NCI-H1930 (cell line): ENCODE measurements at regions not wholly inside any gene's neighbourhood (a gene's known extent, or its start where the extent isn't known, plus 50 kb on each side); places are given as distances from the start of the nearest gene placed in this dataset.

ENCODE experiments used
- DNase-seq, 2 experiments: peaks; one replicate each; lab custom pipeline; 2025; lab: John Stamatoyannopoulos, UW

GRCh38 chr5:8907168-8907868 lies 638.6 kb downstream of the SEMA5A start:
- DNase-seq, result no peak

- no peak for DNase-seq
These were observed 637.7 kb downstream of the SEMA5A start for GRCh38 chr5:8908055-8908683.

DNA sequence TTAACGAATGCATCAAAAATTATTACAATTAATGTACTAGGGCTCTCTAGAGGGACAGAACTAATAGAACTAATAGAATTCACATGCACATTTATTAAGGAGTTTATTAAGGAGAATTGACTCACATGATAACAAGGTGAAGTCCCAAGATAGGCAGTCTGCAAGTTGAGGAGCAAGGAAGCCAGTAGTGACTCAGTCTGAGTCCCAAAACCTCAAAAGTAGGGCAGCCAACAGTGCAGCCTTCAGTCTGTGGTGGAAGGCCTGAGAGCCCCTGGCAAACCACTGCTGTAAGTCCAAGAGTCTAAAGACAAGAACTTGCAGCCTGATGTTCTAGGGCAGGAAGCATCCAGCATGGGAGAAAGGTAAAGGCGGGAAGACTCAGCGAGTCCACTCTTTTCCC lies 633.8 kb downstream of the SEMA5A start:
- DNase-seq, result no peak

DNA sequence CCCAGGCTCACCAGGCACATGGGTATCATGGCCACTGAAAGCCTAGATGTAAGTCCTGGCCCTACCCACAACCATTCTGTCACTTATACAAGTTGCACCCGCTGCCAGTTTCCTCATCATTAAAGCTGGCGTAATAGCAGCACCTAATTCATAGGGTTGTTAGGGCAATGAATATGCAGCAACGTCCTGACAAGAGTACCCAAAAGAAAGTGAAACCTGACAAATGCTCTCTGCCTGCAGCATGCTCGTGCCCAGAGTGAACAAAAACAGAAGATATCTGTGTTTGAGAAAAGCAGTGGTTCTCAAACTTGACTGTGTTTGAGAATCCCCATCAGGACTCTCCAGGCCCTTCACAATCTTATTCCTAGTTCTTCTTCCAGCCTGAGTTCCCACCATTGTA lies 632.4 kb downstream of the SEMA5A start:
- no peak for DNase-seq

DNA sequence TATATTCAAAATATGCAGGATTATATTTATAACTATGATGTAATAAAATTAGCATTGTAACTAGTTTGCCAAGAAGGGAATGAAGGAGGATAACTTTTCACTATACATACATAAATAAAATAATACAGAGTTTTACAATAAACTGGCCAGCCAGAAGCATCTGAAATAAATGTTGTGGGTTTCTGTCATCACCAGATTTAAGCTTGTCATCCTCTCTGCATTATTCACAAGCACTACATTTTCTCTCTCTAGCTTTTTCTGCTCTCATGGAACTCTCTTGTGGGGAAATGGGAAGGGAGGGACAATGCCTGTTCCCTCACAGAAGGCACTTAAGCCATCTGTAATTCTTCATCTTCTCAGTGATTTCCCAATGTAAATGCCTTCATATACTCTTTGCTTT lies 626.8 kb downstream of the SEMA5A start:
- DNase-seq, result no peak

DNA sequence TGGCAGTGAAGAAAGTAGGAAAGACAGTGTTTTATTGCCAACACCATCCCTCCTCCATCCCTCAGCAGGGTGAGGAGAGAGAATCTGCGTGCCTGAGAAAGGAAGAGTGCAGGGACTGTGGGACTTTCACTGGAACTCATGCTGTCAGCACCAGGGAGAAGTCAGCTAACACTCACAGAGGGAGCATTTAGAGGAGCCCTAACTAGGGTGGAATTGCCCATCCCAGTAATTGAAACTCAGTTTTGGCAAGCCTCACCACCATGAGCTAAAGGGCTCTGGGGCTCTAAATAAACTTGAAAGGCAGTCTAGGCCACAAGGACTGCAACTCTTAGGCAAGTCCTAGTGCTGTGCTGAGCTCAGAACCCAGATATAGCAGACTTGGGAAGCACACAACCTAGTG lies 622.3 kb downstream of the SEMA5A start:
- no peak for DNase-seq

DNA sequence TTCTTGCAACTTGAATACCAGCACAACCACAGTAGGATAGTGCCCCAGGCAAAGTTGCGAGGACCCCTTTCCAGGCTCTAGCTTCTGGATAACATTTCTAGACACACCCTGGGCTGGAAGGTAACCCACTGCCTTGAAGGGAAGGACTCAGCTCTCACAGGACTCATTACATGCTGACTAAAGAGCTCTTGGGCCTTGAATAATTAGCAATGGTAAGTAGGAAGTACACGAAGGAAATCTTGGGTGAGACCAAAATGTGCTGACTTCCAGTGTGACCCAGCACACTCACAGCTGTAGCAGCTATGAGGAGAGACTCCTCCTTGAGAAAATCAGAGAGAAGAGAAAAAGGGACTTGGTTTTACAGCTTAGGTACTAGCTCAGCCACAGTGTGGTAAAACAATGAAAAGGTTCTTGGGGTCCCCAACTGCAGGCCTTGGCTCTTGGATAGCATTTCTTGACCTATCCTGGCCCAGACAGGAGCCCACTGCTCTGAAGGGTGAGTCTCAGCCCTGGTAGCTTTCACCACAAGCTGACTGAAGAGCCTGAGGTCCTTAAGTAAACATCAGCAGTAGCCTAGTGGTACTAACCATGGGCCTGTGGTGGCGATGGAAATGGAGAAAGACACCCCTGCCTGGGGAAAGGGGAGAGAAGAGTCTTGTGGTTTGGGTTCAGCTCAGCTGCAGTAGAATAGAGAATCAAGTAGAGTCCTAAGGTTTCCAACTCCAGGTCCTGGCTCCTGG lies 621.7 kb downstream of the SEMA5A start:
- no peak for DNase-seq

DNA sequence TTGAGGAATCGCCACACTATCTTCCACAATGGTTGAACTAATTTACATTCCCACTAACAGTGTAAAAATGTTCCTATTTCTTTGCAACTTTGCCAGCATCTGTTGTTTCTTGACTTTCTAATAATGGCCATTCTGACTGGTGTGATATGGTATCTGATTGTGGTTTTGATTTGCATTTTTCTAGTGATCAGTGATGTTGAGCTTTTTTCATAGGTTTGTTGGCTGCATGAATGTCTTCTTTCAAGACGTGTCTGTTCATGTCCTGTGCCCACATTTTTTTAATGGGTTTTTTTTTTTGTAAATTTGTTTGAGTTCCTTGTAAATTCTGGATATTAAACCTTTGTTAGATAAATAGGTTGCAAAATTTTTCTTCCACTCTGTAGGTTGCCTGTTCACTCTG lies 615.9 kb downstream of the SEMA5A start:
- DNase-seq, result no peak

GRCh38 chr5:8934455-8934854 lies 611.4 kb downstream of the SEMA5A start:
- DNase-seq, result no peak

GRCh38 chr5:8940934-8941333 lies 604.9 kb downstream of the SEMA5A start:
- no peak for DNase-seq

GRCh38 chr5:8943301-8943700 lies 602.6 kb downstream of the SEMA5A start:
- no peak for DNase-seq

DNA sequence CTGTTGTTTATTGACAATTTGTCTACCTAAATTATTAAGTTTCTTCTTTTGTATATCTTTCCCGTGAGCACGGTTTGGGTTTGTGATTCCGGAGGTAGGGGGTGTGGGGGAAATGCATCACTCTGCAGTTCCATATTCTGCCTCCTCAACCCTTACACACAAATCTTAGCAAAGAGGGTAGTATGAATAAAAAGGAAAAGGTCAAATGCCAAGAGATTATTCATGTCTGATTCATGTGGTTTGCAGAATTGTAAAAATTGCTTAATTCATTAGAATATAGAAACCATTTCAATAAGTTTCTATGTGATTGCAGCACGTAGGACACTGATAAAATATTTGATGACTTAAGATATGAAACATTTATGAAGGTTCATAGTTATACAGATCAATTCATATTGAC lies 601.9 kb downstream of the SEMA5A start:
- no peak for DNase-seq

- no peak for DNase-seq
These were observed 599.9 kb downstream of the SEMA5A start for GRCh38 chr5:8945972-8946371.

DNA sequence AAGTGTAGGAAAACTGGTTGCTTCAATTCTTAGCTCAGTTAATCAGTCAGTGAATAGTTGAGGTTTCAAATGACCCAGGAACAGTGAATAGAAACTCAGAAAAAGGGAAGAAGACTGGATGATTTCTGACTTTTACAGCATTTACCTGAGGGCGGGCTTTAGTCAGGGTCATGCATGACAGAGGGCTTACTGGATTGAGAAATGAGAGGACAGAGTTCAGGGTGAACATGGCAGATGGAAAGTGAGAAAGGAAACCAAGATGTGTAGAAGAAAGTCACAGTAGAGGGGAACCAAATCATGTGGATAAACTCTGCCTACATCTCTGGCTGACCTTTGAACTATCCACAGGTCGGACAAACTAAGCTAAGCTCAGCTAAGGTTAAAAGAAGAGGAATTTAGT lies 596.0 kb downstream of the SEMA5A start:
- DNase-seq, result no peak

DNA sequence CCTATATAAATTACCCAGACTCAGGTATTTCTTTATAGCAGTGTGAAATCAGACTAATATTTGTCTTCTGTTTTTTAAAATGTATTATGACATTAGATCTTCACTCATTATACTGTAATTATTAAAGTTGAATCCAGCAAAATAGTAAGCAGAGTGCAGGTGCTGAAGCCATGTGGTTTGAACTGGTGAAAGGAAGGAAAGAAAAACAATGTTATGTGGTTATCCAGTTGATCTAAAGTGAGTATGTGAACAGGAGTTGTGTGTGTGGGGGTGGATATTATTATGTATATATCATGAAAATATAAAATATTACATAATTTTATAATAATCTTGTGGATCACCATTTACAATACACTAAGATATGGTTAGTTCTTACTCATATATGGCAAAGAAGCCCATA lies 593.7 kb downstream of the SEMA5A start:
- no peak for DNase-seq

DNA sequence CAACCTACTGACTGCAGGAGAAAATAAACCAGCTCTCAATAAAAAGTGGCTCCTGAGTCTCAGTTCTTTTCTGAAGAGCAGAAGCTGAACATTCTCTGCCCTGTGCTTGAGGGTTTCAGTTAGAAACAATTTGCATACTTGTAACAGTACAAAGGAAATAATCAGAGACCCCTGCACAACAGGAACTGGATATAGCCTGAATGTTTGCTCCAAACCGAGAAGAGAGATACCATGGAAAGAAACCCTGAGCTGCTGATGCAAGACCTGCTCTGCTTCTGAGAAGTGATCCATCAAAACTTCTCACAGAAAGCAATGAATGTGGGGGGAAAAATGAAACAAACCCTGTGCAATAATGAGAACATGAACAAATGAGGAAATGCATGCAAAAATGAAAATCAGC lies 592.9 kb downstream of the SEMA5A start:
- DNase-seq, result no peak

DNA sequence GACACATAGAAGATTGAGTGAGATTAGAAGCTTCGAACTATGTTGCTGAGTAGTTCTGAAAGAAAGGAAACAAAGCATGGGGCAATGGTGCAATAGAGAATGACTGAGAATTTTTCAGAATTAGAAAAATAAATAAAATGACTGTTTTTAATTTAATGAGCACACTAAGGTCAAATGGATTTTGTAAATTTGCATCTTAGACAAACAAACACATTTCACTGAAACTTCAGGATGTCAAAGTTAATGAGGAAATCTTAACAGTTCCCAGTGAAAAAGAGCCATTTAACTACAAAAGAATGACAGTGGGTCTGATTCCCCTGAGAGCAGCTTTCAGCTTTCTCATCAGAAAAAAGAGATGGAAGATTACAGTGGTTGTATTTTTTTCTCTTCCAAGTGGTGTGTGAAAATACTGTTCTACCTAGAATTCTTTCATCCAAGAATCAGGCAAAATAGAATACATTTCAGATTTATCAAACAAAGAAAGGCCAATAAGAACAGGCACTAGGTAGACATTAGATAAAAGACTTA lies 591.9 kb downstream of the SEMA5A start:
- DNase-seq, result no peak

- DNase-seq, result no peak
These were observed 591.1 kb downstream of the SEMA5A start for GRCh38 chr5:8954801-8955200.

DNA sequence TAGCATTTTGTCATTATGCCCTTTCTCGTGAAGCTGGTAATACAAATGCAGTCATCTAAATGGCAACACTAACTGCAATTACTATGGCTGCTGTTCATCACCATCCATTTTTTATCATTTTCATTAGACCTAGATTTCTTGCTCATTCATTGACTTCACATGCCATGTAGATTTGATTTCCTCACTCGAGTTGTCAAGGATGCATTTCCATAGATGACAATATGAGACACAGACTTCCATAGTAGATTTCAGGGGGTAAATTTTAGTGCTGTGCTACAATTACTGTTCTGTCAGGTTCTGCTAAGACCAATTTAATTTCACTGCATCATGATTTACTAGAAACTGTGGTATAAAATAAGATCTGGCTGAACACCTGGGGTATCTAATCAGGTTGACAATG lies 589.2 kb downstream of the SEMA5A start:
- no peak for DNase-seq

- no peak for DNase-seq
These were observed 587.3 kb downstream of the SEMA5A start for GRCh38 chr5:8958602-8959001.

- DNase-seq, result no peak
These were observed 584.7 kb downstream of the SEMA5A start for GRCh38 chr5:8961219-8961618.

DNA sequence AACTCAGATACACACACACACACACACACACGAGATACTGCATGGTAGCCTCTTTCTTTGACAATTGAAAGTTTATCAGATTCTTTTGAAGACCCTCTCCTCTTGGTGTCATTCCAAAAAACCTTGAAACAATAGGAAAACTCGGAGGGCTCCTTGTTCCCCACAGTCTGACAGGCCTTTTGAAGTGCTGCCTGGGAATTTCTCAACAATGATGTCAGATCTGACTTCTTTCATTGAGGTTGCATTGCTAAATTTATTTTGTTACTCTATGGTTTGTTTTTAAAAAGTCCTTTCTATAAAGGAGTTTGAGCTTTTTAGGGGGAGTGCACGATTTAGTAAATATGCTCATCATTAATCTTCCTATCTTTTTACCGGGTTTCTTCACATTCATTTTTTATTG lies 583.9 kb downstream of the SEMA5A start:
- no peak for DNase-seq

DNA sequence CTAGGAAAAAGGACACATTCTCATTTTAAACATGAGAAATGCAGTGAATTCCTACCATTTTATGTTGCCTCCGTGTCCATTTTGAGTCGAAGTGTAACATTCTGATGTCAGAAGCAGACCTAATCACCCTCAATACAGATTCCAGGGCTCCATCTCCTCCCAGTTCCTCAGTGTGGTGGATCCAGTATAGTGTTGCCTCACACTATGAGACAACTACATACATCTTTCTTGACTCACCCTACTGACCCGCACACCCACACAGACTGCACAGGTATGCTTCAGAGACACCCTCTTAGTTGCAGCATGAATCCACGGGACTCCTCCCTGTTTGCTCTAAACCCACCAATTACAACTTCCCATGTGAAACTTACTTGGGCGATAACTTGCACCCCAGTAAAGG lies 564.9 kb downstream of the SEMA5A start:
- no peak for DNase-seq
